ENCODE measurements at regions not wholly inside any gene's neighbourhood (a gene's known extent, or its start where the extent isn't known, plus 50 kb on each side); places are given as distances from the start of the nearest gene placed in this dataset.
A peak's percentile ranks its signal among the peaks of the same experiment; 100 is the strongest.

DNA sequence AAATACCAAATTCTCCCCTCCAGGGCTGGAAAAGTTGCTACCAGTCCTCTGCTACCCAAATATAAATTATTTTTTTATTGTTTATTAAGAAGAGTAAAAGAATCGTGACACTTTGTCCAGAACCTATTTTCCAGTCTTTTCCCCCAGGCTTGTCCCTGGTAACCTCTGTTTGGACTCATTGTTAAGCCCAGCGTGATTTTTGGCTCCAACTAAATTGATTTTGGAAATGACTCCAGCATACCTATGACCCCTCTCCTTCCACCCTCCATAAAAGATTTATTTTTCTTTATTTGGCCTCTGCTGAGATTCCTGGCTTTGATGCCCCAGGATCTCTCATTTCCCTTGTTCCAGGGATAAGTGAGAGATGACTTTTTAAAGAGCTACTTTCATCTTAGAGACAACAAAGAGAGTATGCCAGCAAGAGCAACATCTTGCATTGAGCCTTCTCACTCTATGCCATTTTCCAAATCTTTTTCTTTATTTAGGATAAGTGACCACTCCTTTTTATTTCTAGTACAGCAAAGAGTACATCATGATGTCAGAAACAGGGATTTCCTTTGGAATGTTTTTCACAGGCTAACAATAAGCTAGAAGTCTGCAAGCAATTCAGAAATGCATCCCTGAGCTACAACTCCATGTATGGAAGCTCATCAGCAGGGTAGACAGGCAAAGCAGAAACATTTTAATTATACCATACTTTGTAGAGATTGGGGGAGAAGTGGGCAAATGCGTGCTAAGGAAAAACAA is 75.8 kb downstream of the DAD1 start:
- in situ Hi-C loops (cut with MboI): no loop called here

DNA sequence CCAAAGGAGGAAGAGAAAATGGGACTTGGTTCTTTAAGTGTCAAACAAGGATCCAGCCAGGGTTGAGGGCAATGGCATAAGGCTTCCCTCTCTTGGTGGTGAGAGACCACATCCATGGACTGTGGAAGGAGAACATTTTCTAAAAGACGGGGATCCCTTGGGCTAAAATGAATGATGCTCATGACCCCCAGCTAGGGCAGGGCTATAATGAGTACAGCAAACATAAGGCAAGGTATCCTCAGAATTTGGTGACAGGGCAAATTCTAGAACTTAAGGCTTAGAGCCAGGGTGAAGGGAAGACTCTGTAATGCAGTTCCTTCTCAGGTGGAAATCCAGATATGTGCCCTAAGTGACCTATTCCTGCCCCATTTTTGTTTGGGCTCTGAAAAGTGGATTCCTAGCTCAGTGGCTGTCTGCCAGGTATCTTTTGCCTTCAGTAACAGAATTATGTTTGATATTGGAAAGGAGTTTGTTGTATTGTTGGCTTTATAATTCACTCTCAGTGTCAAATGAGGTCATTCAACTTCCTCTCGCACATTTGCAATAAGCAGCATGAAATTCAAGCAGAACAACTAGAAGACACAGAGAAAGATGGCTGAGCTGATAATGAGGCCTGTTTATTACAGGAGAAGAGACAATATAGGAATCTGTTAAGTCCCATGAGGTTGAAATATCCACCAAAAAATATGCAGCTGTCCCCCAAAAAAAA is 76.8 kb downstream of the DAD1 start:
- H3F3A ChIP-seq (ENCODE audit: insufficient read depth): peaks cover 22% of the 10 kb centered on the region
- no peak for TF ChIP-seq EZH2phosphoT487 (IDR thresholded peaks at IDR 0.05; ENCODE audit: insufficient read depth, low read depth)
- TF ChIP-seq EZH2 (IDR thresholded peaks at IDR 0.05; ENCODE audit: insufficient read depth, poor library complexity, severe bottlenecking): no peak

More for the DNA sequence above, 75.8 kb downstream of the DAD1 start:
- Histone ChIP-seq H3K79me2 (ENCODE audit: insufficient read depth) (no peaks in the 10 kb centered on the region), H3K4me1 (ENCODE audit: insufficient read depth) (peaks cover 19% of the 10 kb centered on the region), H3F3A (ENCODE audit: insufficient read depth) (peaks cover 22% of the 10 kb centered on the region), H3K4me3 (no peak overlapping the region), H3K27me3 (replicated peaks; ENCODE audit: insufficient read depth) (no peaks in the 10 kb centered on the region), H3K4me2 (ENCODE audit: unreplicated experiment) (no peak overlapping the region), H2AFZ (no peak overlapping the region), H4K20me1 (ENCODE audit: insufficient read depth) (no peaks in the 10 kb centered on the region), H3K9ac (no peak overlapping the region), H3K36me3 (ENCODE audit: low read depth) (no peaks in the 10 kb centered on the region), H3K27ac (no peak overlapping the region), H3K9me2 (ENCODE audit: insufficient read depth) (no peaks in the 10 kb centered on the region), H3K9me3 (ENCODE audit: low read depth) (no peaks in the 10 kb centered on the region)
- no peak for TF ChIP-seq EZH2phosphoT487 (IDR thresholded peaks at IDR 0.05; ENCODE audit: insufficient read depth, low read depth)
- TF ChIP-seq EZH2 (IDR thresholded peaks at IDR 0.05; ENCODE audit: insufficient read depth, poor library complexity, severe bottlenecking): no peak
- 65 to 71% methylated on average over 3 of the region's 3 CpGs for WGBS, 2 experiments (ENCODE audit: low coverage in 1 of 2, low lambda C conversion rate in 2 of 2, missing lambda C conversion rate in 2 of 2)
- DNase-seq: no peak

DNA sequence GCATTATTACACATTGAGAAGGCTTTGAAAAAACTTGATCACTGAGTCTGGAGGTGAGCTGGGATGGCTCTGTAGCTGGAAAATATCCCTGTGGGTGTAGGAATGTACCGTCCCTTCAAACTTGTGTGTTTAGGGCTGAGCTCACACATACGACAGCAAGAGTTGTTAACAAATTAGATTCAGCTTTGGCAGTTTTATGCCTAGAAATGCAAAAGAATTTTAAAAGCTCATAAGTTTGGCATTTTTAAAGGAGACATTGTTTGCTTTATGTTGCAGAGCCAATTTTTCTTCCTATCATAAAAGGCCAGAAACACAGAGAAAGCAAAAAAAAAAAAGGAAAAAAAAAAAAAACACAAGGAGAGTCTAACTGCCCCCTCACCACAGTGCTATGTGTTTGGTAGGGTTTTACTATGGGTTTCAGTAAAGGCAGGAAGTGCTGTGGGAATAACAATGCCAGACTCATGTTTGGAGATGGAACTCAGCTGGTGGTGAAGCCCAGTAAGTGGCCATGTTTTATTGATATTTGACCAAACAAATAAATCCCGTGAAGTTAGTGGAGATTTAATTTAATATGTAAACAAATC is 78.4 kb downstream of the DAD1 start:
- H2AFZ ChIP-seq: peak overlapping the region; percentile 13
- H3K4me3 ChIP-seq: no peak overlapping the region
- H3K9me3 ChIP-seq (ENCODE audit: low read depth): no peaks in the 10 kb centered on the region
- no peaks in the 10 kb centered on the region for H3K27me3 ChIP-seq (replicated peaks; ENCODE audit: insufficient read depth)
- H3K9ac ChIP-seq: no peak overlapping the region
- H3K9me2 ChIP-seq (ENCODE audit: insufficient read depth): no peaks in the 10 kb centered on the region
- H3F3A ChIP-seq (ENCODE audit: insufficient read depth): peaks cover 22% of the 10 kb centered on the region
- no peaks in the 10 kb centered on the region for H4K20me1 ChIP-seq (ENCODE audit: insufficient read depth)
- 6 to 7% methylated on average over 3 of the region's 3 CpGs for WGBS, 2 experiments (ENCODE audit: low coverage in 1 of 2, low lambda C conversion rate in 2 of 2, missing lambda C conversion rate in 2 of 2)
- H3K4me2 ChIP-seq (ENCODE audit: unreplicated experiment): peak overlapping the region; percentile 32
- TF ChIP-seq EZH2 (IDR thresholded peaks at IDR 0.05; ENCODE audit: insufficient read depth, poor library complexity, severe bottlenecking) (no peak), EZH2phosphoT487 (IDR thresholded peaks at IDR 0.05; ENCODE audit: insufficient read depth, low read depth) (no peak)
- in situ Hi-C loops (cut with MboI): no loop called here
- DNase-seq: peak; percentile 69
- H3K36me3 ChIP-seq (ENCODE audit: low read depth): no peaks in the 10 kb centered on the region
- H3K27ac ChIP-seq: peak overlapping the region; percentile 39
- H3K79me2 ChIP-seq (ENCODE audit: insufficient read depth): no peaks in the 10 kb centered on the region
- peaks cover 19% of the 10 kb centered on the region for H3K4me1 ChIP-seq (ENCODE audit: insufficient read depth)

More for the DNA sequence above, 76.8 kb downstream of the DAD1 start:
- Histone ChIP-seq H3K36me3 (ENCODE audit: low read depth) (no peaks in the 10 kb centered on the region), H3K4me3 (no peak overlapping the region), H3K9me3 (ENCODE audit: low read depth) (no peaks in the 10 kb centered on the region), H3K4me1 (ENCODE audit: insufficient read depth) (peaks cover 19% of the 10 kb centered on the region), H3K9ac (no peak overlapping the region), H3K27me3 (replicated peaks; ENCODE audit: insufficient read depth) (no peaks in the 10 kb centered on the region), H3K4me2 (ENCODE audit: unreplicated experiment) (no peak overlapping the region), H3K9me2 (ENCODE audit: insufficient read depth) (no peaks in the 10 kb centered on the region), H3K79me2 (ENCODE audit: insufficient read depth) (no peaks in the 10 kb centered on the region), H2AFZ (peak overlapping the region; percentile 22; the same call in 1 of the 2 replicates), H4K20me1 (ENCODE audit: insufficient read depth) (no peaks in the 10 kb centered on the region), H3K27ac (no peak overlapping the region)
- in situ Hi-C loops (cut with MboI): no loop called here
- DNase-seq: no peak
- 72 to 84% methylated on average over 2 of the region's 2 CpGs for WGBS, 2 experiments (ENCODE audit: low coverage in 1 of 2, low lambda C conversion rate in 2 of 2, missing lambda C conversion rate in 2 of 2)

DNA sequence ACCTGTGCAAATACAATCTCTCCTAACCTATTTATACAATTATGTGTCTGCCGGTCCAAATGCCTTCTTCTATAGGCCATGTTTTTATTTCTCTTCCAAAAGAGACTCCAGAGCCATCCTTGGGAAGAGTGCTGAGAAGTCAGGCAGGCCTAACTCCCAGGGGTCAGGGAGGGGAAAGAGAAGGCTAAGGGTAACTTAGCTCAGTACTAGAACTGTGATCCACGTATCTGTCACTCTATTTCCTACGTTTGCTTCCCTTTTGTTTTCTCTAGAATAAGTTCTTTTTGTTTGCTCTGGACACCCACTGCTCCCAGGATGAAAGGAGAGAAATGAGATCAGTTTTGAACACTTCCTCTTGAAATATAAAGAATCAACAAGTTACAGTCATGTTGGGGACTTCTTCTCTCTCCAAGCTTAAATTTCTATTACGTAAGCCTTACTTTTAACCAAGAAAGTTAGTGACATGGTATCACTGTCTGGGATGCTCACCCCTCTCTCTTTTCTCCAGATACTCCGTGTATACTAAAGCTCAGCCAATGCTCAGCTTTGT is 79.2 kb downstream of the DAD1 start:
- no peaks in the 10 kb centered on the region for H3K79me2 ChIP-seq (ENCODE audit: insufficient read depth)
- H3K9ac ChIP-seq: no peak overlapping the region
- WGBS, 2 experiments (ENCODE audit: low coverage in 1 of 2, low lambda C conversion rate in 2 of 2, missing lambda C conversion rate in 2 of 2): 52 to 55% methylated on average over 5 of the region's 5 CpGs
- in situ Hi-C loops (cut with MboI): no loop called here
- H3K9me2 ChIP-seq (ENCODE audit: insufficient read depth): no peaks in the 10 kb centered on the region
- peak overlapping the region; percentile 13; the same call in 1 of the 2 replicates for H2AFZ ChIP-seq
- peak overlapping the region; percentile 39 for H3K27ac ChIP-seq
- no peaks in the 10 kb centered on the region for H3K36me3 ChIP-seq (ENCODE audit: low read depth)
- H3K4me1 ChIP-seq (ENCODE audit: insufficient read depth): peaks cover 19% of the 10 kb centered on the region
- H4K20me1 ChIP-seq (ENCODE audit: insufficient read depth): no peaks in the 10 kb centered on the region
- no peak for DNase-seq
- H3K27me3 ChIP-seq (replicated peaks; ENCODE audit: insufficient read depth): no peaks in the 10 kb centered on the region
- H3F3A ChIP-seq (ENCODE audit: insufficient read depth): peaks cover 22% of the 10 kb centered on the region
- H3K9me3 ChIP-seq (ENCODE audit: low read depth): no peaks in the 10 kb centered on the region
- peak overlapping the region; percentile 32 for H3K4me2 ChIP-seq (ENCODE audit: unreplicated experiment)
- TF ChIP-seq EZH2 (IDR thresholded peaks at IDR 0.05; ENCODE audit: insufficient read depth, poor library complexity, severe bottlenecking) (no peak), EZH2phosphoT487 (IDR thresholded peaks at IDR 0.05; ENCODE audit: insufficient read depth, low read depth) (no peak)
- no peak overlapping the region for H3K4me3 ChIP-seq

Data from GM23248 (cell line).